ENCODE measurements at regions not wholly inside any gene's neighbourhood (a gene's known extent, or its start where the extent isn't known, plus 50 kb on each side); places are given as distances from the start of the nearest gene placed in this dataset.
"Not testable (repeated sequence)": the region's sequence is repeated elsewhere in the genome, so short reads cannot be mapped to it uniquely, and the experiment has no call there.

GRCh38 chr6:60935970-60936369 lies 1350.1 kb downstream of the KHDRBS2 start:
- TF ChIP-seq CTCF (IDR thresholded peaks at IDR 0.05; ENCODE audit: poor library complexity): peak; percentile 5
- TF ChIP-seq EZH2 (IDR thresholded peaks at IDR 0.05; ENCODE audit: borderline replicate concordance): not testable (repeated sequence)
